ENCODE measurements at regions not wholly inside any gene's neighbourhood (a gene's known extent, or its start where the extent isn't known, plus 50 kb on each side); places are given as distances from the start of the nearest gene placed in this dataset.

- H3K36me3 Mint-ChIP-seq (ENCODE audit: unreplicated experiment): no peaks in the 10 kb centered on the region
- H3K4me1 Mint-ChIP-seq (ENCODE audit: unreplicated experiment): no peaks in the 10 kb centered on the region
- H3K4me3 Mint-ChIP-seq (ENCODE audit: unreplicated experiment): no peak overlapping the region
- TF ChIP-seq, protein P1, sequence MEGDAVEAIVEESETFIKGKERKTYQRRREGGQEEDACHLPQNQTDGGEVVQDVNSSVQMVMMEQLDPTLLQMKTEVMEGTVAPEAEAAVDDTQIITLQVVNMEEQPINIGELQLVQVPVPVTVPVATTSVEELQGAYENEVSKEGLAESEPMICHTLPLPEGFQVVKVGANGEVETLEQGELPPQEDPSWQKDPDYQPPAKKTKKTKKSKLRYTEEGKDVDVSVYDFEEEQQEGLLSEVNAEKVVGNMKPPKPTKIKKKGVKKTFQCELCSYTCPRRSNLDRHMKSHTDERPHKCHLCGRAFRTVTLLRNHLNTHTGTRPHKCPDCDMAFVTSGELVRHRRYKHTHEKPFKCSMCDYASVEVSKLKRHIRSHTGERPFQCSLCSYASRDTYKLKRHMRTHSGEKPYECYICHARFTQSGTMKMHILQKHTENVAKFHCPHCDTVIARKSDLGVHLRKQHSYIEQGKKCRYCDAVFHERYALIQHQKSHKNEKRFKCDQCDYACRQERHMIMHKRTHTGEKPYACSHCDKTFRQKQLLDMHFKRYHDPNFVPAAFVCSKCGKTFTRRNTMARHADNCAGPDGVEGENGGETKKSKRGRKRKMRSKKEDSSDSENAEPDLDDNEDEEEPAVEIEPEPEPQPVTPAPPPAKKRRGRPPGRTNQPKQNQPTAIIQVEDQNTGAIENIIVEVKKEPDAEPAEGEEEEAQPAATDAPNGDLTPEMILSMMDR (IDR thresholded peaks at IDR 0.05): no peak
- H3K27me3 Mint-ChIP-seq (ENCODE audit: unreplicated experiment): peaks cover 2% of the 10 kb centered on the region
- H3K27ac Mint-ChIP-seq (ENCODE audit: unreplicated experiment): no peak overlapping the region
- H3K9me3 Mint-ChIP-seq (ENCODE audit: unreplicated experiment): no peaks in the 10 kb centered on the region
- no peak for DNase-seq (ENCODE audit: extremely low spot score, unreplicated experiment)
Measured at GRCh38 chr6:23731609-23732008, 394.4 kb upstream of the NRSN1 start.

DNA sequence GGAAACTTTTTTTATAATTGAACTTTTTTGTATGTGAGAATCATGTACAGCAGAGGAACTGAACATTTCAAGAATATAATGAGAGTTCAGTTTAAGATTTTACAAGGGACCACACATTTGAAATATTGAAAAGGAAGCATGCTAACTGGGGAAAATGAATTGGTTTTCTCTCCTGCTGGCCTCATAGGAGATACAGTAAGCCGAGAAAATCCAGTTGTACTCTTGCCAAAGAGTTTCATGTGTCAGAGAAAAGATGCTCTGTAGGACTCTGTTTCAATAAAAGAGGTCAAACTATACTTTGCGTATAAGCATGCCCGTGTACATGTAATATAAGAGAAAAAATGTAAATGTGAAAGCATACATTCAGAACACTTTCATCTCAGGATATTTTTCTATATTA is 393.5 kb upstream of the NRSN1 start:
- peaks cover 2% of the 10 kb centered on the region for H3K27me3 Mint-ChIP-seq (ENCODE audit: unreplicated experiment)
- no peak for DNase-seq (ENCODE audit: extremely low spot score, unreplicated experiment)
- H3K27ac Mint-ChIP-seq (ENCODE audit: unreplicated experiment): no peak overlapping the region
- no peak overlapping the region for H3K4me3 Mint-ChIP-seq (ENCODE audit: unreplicated experiment)
- TF ChIP-seq, protein P1 (IDR thresholded peaks at IDR 0.05): no peak
- H3K9me3 Mint-ChIP-seq (ENCODE audit: unreplicated experiment): no peaks in the 10 kb centered on the region
- H3K4me1 Mint-ChIP-seq (ENCODE audit: unreplicated experiment): no peaks in the 10 kb centered on the region
- no peaks in the 10 kb centered on the region for H3K36me3 Mint-ChIP-seq (ENCODE audit: unreplicated experiment)

DNA sequence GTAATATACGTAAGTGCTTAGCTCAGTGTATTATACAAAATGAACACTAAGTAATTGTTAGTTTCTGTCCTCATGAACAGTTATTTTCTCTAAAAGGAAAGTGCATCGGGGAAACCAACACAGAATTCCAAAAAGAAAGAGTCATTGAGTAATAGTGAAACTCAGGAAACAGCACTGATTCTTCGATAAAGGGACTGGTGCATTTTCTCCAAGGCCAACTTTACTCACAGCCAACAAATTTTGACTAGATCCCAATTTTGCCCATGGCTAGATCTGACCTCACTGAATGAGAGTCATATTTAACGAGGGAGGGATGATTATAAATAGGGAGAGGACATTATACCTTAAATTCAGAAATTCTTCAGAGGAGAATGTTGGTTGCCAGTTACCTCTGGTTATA is 390.9 kb upstream of the NRSN1 start:
- Mint-ChIP-seq H3K36me3 (ENCODE audit: unreplicated experiment) (no peaks in the 10 kb centered on the region), H3K9me3 (ENCODE audit: unreplicated experiment) (no peaks in the 10 kb centered on the region), H3K27ac (ENCODE audit: unreplicated experiment) (no peak overlapping the region), H3K27me3 (ENCODE audit: unreplicated experiment) (no peaks in the 10 kb centered on the region), H3K4me1 (ENCODE audit: unreplicated experiment) (no peaks in the 10 kb centered on the region), H3K4me3 (ENCODE audit: unreplicated experiment) (no peak overlapping the region)
- TF ChIP-seq, protein P1 (IDR thresholded peaks at IDR 0.05): no peak
- no peak for DNase-seq (ENCODE audit: extremely low spot score, unreplicated experiment)

GRCh38 chr6:23736577-23736976 is 389.4 kb upstream of the NRSN1 start:
- TF ChIP-seq, protein P1 (IDR thresholded peaks at IDR 0.05): no peak
- Mint-ChIP-seq H3K27ac (ENCODE audit: unreplicated experiment) (no peak overlapping the region), H3K27me3 (ENCODE audit: unreplicated experiment) (no peaks in the 10 kb centered on the region), H3K36me3 (ENCODE audit: unreplicated experiment) (no peaks in the 10 kb centered on the region), H3K9me3 (ENCODE audit: unreplicated experiment) (no peaks in the 10 kb centered on the region), H3K4me1 (ENCODE audit: unreplicated experiment) (no peaks in the 10 kb centered on the region), H3K4me3 (ENCODE audit: unreplicated experiment) (no peak overlapping the region)
- DNase-seq (ENCODE audit: extremely low spot score, unreplicated experiment): no peak

DNA sequence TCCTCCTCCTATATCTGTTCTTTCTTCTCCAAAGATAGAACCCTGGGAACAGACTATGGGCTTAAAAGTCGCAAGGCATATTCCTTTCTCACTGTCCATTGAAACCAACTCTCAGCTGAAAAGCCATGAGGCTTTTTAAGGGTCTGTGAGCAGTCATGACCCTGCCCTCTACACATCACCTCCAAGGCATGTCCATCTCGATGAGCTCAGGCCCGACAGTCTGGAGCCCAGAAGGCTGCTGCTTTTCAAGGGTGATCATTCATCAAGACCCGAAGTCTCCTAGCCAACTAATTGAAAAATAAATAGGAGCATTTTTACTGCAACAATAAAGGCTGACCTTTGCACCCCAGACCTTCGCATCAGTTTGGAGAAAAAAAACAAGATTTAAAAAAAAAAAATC is 378.8 kb upstream of the NRSN1 start:
- TF ChIP-seq, protein P1 (IDR thresholded peaks at IDR 0.05): no peak
- no peak for DNase-seq (ENCODE audit: extremely low spot score, unreplicated experiment)
- no peak overlapping the region for H3K27ac Mint-ChIP-seq (ENCODE audit: unreplicated experiment)
- H3K4me3 Mint-ChIP-seq (ENCODE audit: unreplicated experiment): no peak overlapping the region
- peaks cover 5% of the 10 kb centered on the region for H3K27me3 Mint-ChIP-seq (ENCODE audit: unreplicated experiment)
- no peaks in the 10 kb centered on the region for H3K4me1 Mint-ChIP-seq (ENCODE audit: unreplicated experiment)
- no peaks in the 10 kb centered on the region for H3K36me3 Mint-ChIP-seq (ENCODE audit: unreplicated experiment)
- H3K9me3 Mint-ChIP-seq (ENCODE audit: unreplicated experiment): no peaks in the 10 kb centered on the region

Data from osteocyte (in vitro differentiated cells).